Chondrocyte (in vitro differentiated cells): ENCODE measurements at regions not wholly inside any gene's neighbourhood (a gene's known extent, or its start where the extent isn't known, plus 50 kb on each side); places are given as distances from the start of the nearest gene placed in this dataset.

Source experiments
- DNase-seq: peaks from one replicate; pipeline ENCODE4 v3.0.0; 2021; ENCODE audit warnings: mixed read lengths, low spot score
- H3K27ac Mint-ChIP-seq: one replicate; pipeline ENCODE4 v1.8.0; 2021; ENCODE audit warnings: mild to moderate bottlenecking, moderate library complexity, mixed read lengths; ENCODE audit not compliant: unreplicated experiment
- H3K27me3 Mint-ChIP-seq: 2 replicates; pipeline ENCODE4 v1.8.0; 2021; ENCODE audit warnings: low read depth, mixed read lengths
- H3K36me3 Mint-ChIP-seq: 2 replicates; pipeline ENCODE4 v1.8.0; 2021; ENCODE audit warnings: low read depth, mixed read lengths
- H3K4me1 Mint-ChIP-seq: 2 replicates; pipeline ENCODE4 v1.8.0; 2021; ENCODE audit warnings: low read depth, mild to moderate bottlenecking, mixed read lengths
- H3K4me3 Mint-ChIP-seq: one replicate; pipeline ENCODE4 v1.8.0; 2021; ENCODE audit warnings: mild to moderate bottlenecking, moderate library complexity, mixed read lengths; ENCODE audit not compliant: unreplicated experiment
- H3K9me3 Mint-ChIP-seq: 2 replicates; pipeline ENCODE4 v1.8.0; 2021; ENCODE audit warnings: low read depth, mixed read lengths
- CTCF ChIP-seq: fragments of 200-600 bp; sonication (generic); IDR thresholded peaks from 2 replicates; pipeline ENCODE4 v1.5.0; 2021; ENCODE audit warnings: antibody characterized with exemption, mild to moderate bottlenecking, moderate library complexity

DNA sequence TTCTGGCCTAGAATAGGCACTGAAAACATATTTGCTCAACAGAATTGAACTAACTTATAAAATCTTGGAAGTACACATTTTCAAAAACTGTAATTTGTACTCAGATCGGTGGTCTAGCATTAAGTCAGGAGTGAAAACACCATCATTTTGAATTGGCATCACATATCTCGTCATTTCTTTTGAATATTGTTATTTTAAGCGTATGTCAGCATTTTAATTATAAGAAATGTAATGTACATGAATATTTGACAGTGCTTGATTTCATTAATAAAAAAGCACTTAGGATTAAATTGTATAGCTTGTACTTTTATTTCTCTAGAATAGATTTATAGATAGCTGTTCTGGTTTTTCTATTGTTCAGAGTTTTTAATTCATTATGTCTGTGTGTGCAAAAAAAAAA, 892.2 kb downstream of the BCL11B start:
- no peaks in the 10 kb centered on the region for H3K36me3 Mint-ChIP-seq
- no peaks in the 10 kb centered on the region for H3K27me3 Mint-ChIP-seq
- no peaks in the 10 kb centered on the region for H3K4me1 Mint-ChIP-seq
- H3K9me3 Mint-ChIP-seq = peaks cover 33% of the 10 kb centered on the region
- H3K4me3 Mint-ChIP-seq = no peak overlapping the region
- no peak overlapping the region for H3K27ac Mint-ChIP-seq
- TF ChIP-seq CTCF = no peak
- DNase-seq = no peak

- Mint-ChIP-seq H3K9me3 (peaks cover 32% of the 10 kb centered on the region), H3K4me3 (no peak overlapping the region)
Observed at GRCh38 chr14:98382662-98383061, 889.3 kb downstream of the BCL11B start.

DNA sequence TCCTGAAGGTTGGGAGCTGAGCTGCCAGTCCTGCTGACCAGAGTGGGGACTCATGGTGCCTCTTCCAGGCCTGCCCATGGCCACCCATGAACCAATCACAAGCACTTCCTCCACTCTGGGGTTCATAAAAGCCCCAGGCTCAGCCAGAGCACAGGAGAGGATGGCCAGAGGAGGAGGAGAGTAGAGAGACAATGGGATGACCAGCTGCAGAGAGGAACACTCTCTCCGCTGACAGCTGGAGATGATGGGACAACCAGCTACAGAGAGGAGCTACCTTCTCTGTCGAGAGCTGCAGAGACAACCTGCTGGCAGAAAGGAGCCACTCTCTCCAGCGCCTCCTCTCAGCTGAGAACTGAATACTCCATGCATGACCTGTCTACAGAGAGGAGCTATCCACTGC, 886.1 kb downstream of the BCL11B start:
- no peak overlapping the region for H3K27ac Mint-ChIP-seq
- H3K4me1 Mint-ChIP-seq = no peaks in the 10 kb centered on the region
- no peaks in the 10 kb centered on the region for H3K27me3 Mint-ChIP-seq
- DNase-seq = no peak
- H3K4me3 Mint-ChIP-seq = no peak overlapping the region
- H3K9me3 Mint-ChIP-seq = peaks cover 25% of the 10 kb centered on the region
- H3K36me3 Mint-ChIP-seq = no peaks in the 10 kb centered on the region
- TF ChIP-seq CTCF = no peak

More at GRCh38 chr14:98382662-98383061, 889.3 kb downstream of the BCL11B start:
- no peaks in the 10 kb centered on the region for H3K4me1 Mint-ChIP-seq
- DNase-seq = no peak
- H3K27ac Mint-ChIP-seq = no peak overlapping the region
- no peak for TF ChIP-seq CTCF
- no peaks in the 10 kb centered on the region for H3K27me3 Mint-ChIP-seq
- H3K36me3 Mint-ChIP-seq = no peaks in the 10 kb centered on the region

DNA sequence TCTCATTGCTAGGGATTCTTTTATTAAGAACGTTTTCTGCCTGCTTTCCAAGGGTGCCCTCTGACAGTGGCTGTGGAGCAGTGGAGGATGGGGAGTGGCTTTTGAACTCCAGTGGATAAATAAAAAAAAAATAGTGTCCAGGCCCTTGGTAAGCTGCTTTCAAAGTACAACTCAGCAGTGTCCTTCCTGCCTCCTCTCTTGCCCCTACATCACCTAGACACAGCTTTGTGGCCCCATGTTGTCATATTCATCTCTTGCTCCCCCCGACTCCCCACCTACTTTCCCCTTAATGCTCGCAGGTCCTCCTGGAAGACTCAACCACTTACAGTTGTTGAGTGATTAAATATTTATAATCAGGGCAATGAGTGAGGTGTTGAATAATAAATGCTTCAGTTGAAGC, 880.9 kb downstream of the BCL11B start:
- Mint-ChIP-seq H3K4me1 (no peaks in the 10 kb centered on the region), H3K27ac (no peak overlapping the region), H3K27me3 (no peaks in the 10 kb centered on the region), H3K4me3 (no peak overlapping the region), H3K9me3 (peaks cover 6% of the 10 kb centered on the region), H3K36me3 (no peaks in the 10 kb centered on the region)
- TF ChIP-seq CTCF = no peak
- DNase-seq = no peak

DNA sequence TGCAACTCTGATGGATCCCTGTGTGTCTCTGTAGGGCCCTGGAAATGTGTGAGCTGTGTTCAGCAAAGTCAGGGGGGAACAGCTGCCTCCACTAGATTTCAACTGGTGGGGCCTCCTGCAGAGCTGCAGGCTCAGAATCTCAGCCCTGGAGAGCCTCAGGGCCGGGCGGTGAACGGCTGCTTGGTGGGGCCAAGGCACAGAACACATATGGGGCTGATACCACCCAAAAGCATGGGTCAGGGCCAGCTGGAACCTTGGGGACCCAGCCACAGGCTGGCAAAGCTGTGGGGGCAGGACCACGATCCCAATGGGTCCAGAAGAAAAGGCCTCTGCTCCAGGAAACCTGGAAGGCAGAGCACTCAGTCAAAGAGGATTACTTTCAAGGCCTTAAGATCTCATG, 878.5 kb downstream of the BCL11B start:
- TF ChIP-seq CTCF = no peak
- H3K27ac Mint-ChIP-seq = no peak overlapping the region
- H3K4me1 Mint-ChIP-seq = no peaks in the 10 kb centered on the region
- H3K9me3 Mint-ChIP-seq = peaks cover 8% of the 10 kb centered on the region
- H3K36me3 Mint-ChIP-seq = no peaks in the 10 kb centered on the region
- no peak overlapping the region for H3K4me3 Mint-ChIP-seq
- H3K27me3 Mint-ChIP-seq = no peaks in the 10 kb centered on the region
- no peak for DNase-seq
